Suprapubic skin (tissue), 4 donors: ENCODE measurements at regions not wholly inside any gene's neighbourhood (a gene's known extent, or its start where the extent isn't known, plus 50 kb on each side); places are given as distances from the start of the nearest gene placed in this dataset.

Experiments
- DNase-seq, 2 donors: peaks; one replicate each; pipeline ENCODE4 v3.0.0-alpha.2; 2019; ENCODE audit warnings: low spot score in 2 of 2
- H3K27ac ChIP-seq: fragments of 200-600 bp; sonication (generic); one replicate; pipeline ENCODE4 v1.5.1; 2019
- H3K27me3 ChIP-seq: fragments of 200-600 bp; sonication (generic); one replicate; pipeline ENCODE4 v1.5.1; 2019
- H3K36me3 ChIP-seq: fragments of 200-600 bp; sonication (generic); one replicate; pipeline ENCODE4 v1.5.1; 2019
- H3K4me1 ChIP-seq: fragments of 200-600 bp; sonication (generic); one replicate; pipeline ENCODE4 v1.5.1; 2019
- H3K4me3 ChIP-seq: fragments of 200-600 bp; sonication (generic); one replicate; pipeline ENCODE4 v1.5.1; 2019; ENCODE audit warnings: mild to moderate bottlenecking
- H3K9me3 ChIP-seq: fragments of 200-600 bp; sonication (generic); one replicate; pipeline ENCODE4 v1.5.1; 2019
- CTCF ChIP-seq, 2 donors: fragments of 200-600 bp in 1 of 2; fragments of 450-650 bp in 1 of 2; sonication (generic) in 1 of 2; IDR thresholded peaks; one replicate each; pipeline ENCODE4 v1.5.1; 2016 to 2019; ENCODE audit warnings: antibody characterized with exemption in 2 of 2, mild to moderate bottlenecking in 1 of 2, moderate library complexity in 1 of 2
- EP300 ChIP-seq: sonication (generic); formaldehyde crosslinking; IDR thresholded peaks from one replicate; pipeline ENCODE4 v1.6.1; 2017; ENCODE audit warnings: antibody characterized with exemption
- POLR2A ChIP-seq, 2 donors: fragments of 450-650 bp; IDR thresholded peaks; one replicate each; pipeline ENCODE4 v1.6.1; 2017; ENCODE audit warnings: antibody characterized with exemption in 2 of 2, mild to moderate bottlenecking in 2 of 2, moderate library complexity in 2 of 2
- POLR2AphosphoS5 ChIP-seq, 3 donors: sonication (generic); formaldehyde crosslinking; IDR thresholded peaks; one replicate each; pipeline ENCODE4 v1.6.1; 2017; ENCODE audit warnings: antibody characterized with exemption in 3 of 3
- WGBS: methylation state at CpG from one replicate; pipeline ENCODE4 v1.1.5; 2018; 5-methylcytosine and 5-hydroxymethylcytosine counted together

DNA sequence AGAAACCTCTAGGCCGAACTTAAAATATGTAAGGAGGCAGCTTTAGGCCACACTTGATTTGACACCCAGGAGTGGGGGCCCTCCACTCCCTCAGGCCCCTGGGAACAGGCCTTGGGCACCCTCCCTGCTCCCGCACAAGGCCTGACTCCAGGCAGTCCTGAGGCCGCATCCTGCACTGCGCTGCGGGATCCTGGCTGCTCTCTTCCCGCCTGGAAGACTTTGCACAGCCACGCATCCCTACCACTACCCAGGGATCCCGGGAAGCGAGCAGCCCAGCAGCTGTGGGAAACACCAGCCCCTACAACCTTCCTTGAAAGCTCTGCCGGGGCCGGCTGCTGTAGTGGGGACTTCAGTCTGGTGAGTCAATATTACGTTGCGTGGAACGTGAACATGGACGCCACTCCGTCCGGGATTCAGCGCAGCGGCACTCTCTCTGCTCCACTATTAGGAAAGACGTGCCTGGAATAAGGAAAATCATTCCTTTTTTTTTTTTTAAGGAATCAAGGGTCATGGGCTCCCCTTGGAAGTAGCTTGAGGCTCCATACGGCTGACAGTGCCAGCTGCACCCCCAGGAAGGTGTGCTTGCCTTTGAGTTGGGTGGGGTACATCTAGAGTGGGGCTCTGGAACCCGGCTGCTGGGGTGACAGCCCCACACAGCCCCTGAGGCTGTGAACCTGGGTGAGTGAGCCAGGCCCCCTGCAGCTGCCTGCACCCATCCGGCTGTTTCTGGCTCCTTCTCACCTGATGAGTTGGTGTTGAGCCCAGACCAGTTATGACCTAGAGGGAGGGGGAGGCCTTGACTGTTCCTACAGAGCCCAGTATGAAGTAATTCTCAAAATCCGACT is 119.2 kb upstream of the TMEM18 start:
- no peak overlapping the region for H3K4me3 ChIP-seq
- WGBS, result 83% methylated on average over 19 of the region's 24 CpGs

GRCh38 chr2:795531-796041 is 118.4 kb upstream of the TMEM18 start:
- H3K4me3 ChIP-seq, result no peak overlapping the region
- no peak for DNase-seq
- 75% methylated on average over 18 of the region's 18 CpGs for WGBS

More for the DNA sequence above, 119.2 kb upstream of the TMEM18 start:
- Histone ChIP-seq H3K27me3 (no peaks in the 10 kb centered on the region), H3K9me3 (no peaks in the 10 kb centered on the region), H3K36me3 (no peaks in the 10 kb centered on the region), H3K27ac (no peak overlapping the region), H3K4me1 (no peaks in the 10 kb centered on the region)
- no peak for DNase-seq
- TF ChIP-seq POLR2A (IDR thresholded peaks at IDR 0.05), result no peak

GRCh38 chr2:794554-795241 is 117.5 kb upstream of the TMEM18 start:
- H3K4me1 ChIP-seq, result no peaks in the 10 kb centered on the region

More at GRCh38 chr2:795531-796041, 118.4 kb upstream of the TMEM18 start:
- Histone ChIP-seq H3K36me3 (no peaks in the 10 kb centered on the region), H3K27me3 (no peaks in the 10 kb centered on the region), H3K4me1 (no peaks in the 10 kb centered on the region), H3K27ac (no peak overlapping the region), H3K9me3 (no peaks in the 10 kb centered on the region)
- TF ChIP-seq EP300, result no peak

GRCh38 chr2:793236-793635 is 116.0 kb upstream of the TMEM18 start:
- no peak overlapping the region for H3K27ac ChIP-seq
- TF ChIP-seq CTCF (IDR thresholded peaks at IDR 0.05), result no peak
- TF ChIP-seq POLR2AphosphoS5 (IDR thresholded peaks at IDR 0.05), result no peak
- TF ChIP-seq POLR2A (IDR thresholded peaks at IDR 0.05), result no peak
- TF ChIP-seq EP300, result no peak
- WGBS, result 87% methylated on average over 7 of the region's 7 CpGs
- H3K4me1 ChIP-seq, result no peaks in the 10 kb centered on the region
- no peaks in the 10 kb centered on the region for H3K27me3 ChIP-seq
- H3K36me3 ChIP-seq, result no peaks in the 10 kb centered on the region
- no peak for DNase-seq
- no peaks in the 10 kb centered on the region for H3K9me3 ChIP-seq
- H3K4me3 ChIP-seq, result no peak overlapping the region

More at GRCh38 chr2:794554-795241, 117.5 kb upstream of the TMEM18 start:
- H3K4me3 ChIP-seq, result no peak overlapping the region
- 53% methylated on average over 19 of the region's 19 CpGs for WGBS
- no peak for DNase-seq
- no peaks in the 10 kb centered on the region for H3K36me3 ChIP-seq
- no peak overlapping the region for H3K27ac ChIP-seq
- TF ChIP-seq POLR2A (IDR thresholded peaks at IDR 0.05), result no peak
- TF ChIP-seq CTCF (IDR thresholded peaks at IDR 0.05), result no peak
- no peaks in the 10 kb centered on the region for H3K27me3 ChIP-seq
- H3K9me3 ChIP-seq, result no peaks in the 10 kb centered on the region

DNA sequence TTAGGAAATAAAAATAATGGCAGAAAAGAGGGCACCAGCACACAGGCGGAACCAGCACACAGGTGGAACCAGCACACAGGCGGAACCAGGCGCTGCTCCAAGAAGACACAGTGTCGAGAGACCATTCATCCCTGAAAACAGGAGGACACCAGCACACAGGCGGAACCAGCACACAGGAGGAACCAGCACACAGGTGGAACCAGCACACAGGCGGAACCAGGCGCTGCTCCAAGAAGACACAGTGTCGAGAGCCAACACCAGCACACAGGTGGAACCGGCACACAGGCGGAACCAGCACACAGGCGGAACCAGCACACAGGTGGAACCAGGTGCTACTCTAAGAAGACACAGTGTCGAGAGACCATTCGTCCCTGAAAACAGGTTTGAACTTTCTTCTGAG is 115.5 kb upstream of the TMEM18 start:
- H3K9me3 ChIP-seq, result no peaks in the 10 kb centered on the region
- TF ChIP-seq POLR2A (IDR thresholded peaks at IDR 0.05) (no peak), CTCF (IDR thresholded peaks at IDR 0.05) (no peak), POLR2AphosphoS5 (IDR thresholded peaks at IDR 0.05) (no peak), EP300 (no peak)
- no peaks in the 10 kb centered on the region for H3K4me1 ChIP-seq
- H3K27me3 ChIP-seq, result no peaks in the 10 kb centered on the region
- H3K27ac ChIP-seq, result no peak overlapping the region
- 93% methylated on average over 13 of the region's 13 CpGs for WGBS
- H3K4me3 ChIP-seq, result no peak overlapping the region
- H3K36me3 ChIP-seq, result no peaks in the 10 kb centered on the region
- DNase-seq, result no peak

DNA sequence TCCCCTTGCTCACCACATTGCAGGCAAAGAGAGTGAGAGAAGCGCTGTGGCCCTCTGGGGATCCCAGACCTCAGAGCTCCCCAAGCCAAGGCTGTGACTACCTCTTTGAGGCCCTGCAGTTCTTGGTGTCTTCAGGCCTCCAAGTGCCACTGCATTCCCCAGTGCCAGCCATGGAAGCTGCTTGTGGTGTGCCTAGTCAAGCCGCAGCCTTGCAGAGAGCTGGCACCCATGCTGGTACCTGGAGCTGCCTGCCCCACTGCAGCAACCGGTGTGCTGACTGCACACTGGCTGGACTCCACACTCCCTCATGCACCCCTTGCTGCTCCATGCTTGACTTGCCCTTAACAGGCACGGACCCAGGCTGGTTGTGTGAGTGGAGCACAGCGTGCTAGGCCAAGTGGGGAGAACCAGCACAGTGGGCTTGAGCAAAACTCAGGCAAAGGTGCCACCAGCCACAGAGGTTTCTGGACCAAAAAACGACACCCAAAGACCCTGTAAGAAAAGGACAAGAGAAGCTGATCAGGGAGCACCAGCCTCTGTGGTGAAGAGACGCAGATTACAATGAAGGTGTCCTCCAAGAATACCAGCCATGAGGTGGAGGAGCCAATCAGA is 113.5 kb upstream of the TMEM18 start:
- H3K36me3 ChIP-seq, result no peaks in the 10 kb centered on the region
- H3K27ac ChIP-seq, result no peak overlapping the region
- H3K9me3 ChIP-seq, result no peaks in the 10 kb centered on the region
- whole genome bisulfite sequencing, result 95% methylated on average over 7 of the region's 7 CpGs
- H3K27me3 ChIP-seq, result no peaks in the 10 kb centered on the region
- no peak for DNase-seq
- H3K4me1 ChIP-seq, result no peaks in the 10 kb centered on the region
- TF ChIP-seq POLR2A (IDR thresholded peaks at IDR 0.05), result no peak
- no peak for TF ChIP-seq EP300
- no peak for TF ChIP-seq POLR2AphosphoS5 (IDR thresholded peaks at IDR 0.05)
- TF ChIP-seq CTCF (IDR thresholded peaks at IDR 0.05), result no peak
- H3K4me3 ChIP-seq, result no peak overlapping the region
